Ovary (tissue), 3 donors: ENCODE measurements at regions not wholly inside any gene's neighbourhood (a gene's known extent, or its start where the extent isn't known, plus 50 kb on each side); places are given as distances from the start of the nearest gene placed in this dataset.

Experiments used
- POLR2A ChIP-seq: fragments of 450-650 bp; IDR thresholded peaks from one replicate; pipeline ENCODE4 v1.6.1; 2017; ENCODE audit warnings: antibody characterized with exemption, mild to moderate bottlenecking, moderate library complexity
- TF ChIP-seq, protein P1 (sequence below), 3 donors: fragments of 450-650 bp in 2 of 3; fragments of 200-600 bp in 1 of 3; IDR thresholded peaks; one replicate each; pipeline versions ENCODE4 v1.5.1 to v1.8.0; 2016 to 2022; ENCODE audit warnings: antibody characterized with exemption in 3 of 3, mild to moderate bottlenecking in 1 of 3
- donor health status: DM: no; HTN: no; CAD: no.

GRCh38 chr12:127144770-127145169 is 1122.2 kb upstream of the TMEM132C start:
- TF ChIP-seq, protein P1, sequence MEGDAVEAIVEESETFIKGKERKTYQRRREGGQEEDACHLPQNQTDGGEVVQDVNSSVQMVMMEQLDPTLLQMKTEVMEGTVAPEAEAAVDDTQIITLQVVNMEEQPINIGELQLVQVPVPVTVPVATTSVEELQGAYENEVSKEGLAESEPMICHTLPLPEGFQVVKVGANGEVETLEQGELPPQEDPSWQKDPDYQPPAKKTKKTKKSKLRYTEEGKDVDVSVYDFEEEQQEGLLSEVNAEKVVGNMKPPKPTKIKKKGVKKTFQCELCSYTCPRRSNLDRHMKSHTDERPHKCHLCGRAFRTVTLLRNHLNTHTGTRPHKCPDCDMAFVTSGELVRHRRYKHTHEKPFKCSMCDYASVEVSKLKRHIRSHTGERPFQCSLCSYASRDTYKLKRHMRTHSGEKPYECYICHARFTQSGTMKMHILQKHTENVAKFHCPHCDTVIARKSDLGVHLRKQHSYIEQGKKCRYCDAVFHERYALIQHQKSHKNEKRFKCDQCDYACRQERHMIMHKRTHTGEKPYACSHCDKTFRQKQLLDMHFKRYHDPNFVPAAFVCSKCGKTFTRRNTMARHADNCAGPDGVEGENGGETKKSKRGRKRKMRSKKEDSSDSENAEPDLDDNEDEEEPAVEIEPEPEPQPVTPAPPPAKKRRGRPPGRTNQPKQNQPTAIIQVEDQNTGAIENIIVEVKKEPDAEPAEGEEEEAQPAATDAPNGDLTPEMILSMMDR (IDR thresholded peaks at IDR 0.05) = no peak
- no peak for TF ChIP-seq POLR2A
